GM21360 (cell line): ENCODE measurements at regions not wholly inside any gene's neighbourhood (a gene's known extent, or its start where the extent isn't known, plus 50 kb on each side); places are given as distances from the start of the nearest gene placed in this dataset.

Experiments
- ATAC-seq: cut with Tn5 transposase; IDR thresholded peaks from one replicate; pipeline ENCODE4 v1.9.1; 2021; ENCODE audit warnings: mild to moderate bottlenecking, moderate library complexity; ENCODE audit not compliant: unreplicated experiment

DNA sequence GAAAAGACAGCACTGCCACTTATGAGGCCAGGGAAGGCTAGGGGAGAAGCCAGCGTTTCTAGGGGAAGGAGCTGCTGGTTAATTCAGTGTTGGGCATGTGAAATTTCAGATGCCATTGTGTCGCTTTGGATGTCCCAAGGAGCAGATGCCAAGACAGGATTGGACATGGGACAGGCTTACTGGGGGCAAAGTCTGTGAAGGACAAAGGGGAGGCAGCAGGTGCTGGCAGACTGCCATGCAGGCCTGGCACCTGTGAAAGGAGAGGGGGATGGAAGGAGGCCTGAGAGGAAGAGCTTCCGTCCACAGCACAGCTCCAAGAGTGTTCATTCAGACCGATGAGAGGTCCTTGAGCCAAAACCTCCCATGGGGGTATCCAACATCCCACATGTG lies 255.5 kb upstream of the RPL38 start:
- ATAC-seq: no peak

DNA sequence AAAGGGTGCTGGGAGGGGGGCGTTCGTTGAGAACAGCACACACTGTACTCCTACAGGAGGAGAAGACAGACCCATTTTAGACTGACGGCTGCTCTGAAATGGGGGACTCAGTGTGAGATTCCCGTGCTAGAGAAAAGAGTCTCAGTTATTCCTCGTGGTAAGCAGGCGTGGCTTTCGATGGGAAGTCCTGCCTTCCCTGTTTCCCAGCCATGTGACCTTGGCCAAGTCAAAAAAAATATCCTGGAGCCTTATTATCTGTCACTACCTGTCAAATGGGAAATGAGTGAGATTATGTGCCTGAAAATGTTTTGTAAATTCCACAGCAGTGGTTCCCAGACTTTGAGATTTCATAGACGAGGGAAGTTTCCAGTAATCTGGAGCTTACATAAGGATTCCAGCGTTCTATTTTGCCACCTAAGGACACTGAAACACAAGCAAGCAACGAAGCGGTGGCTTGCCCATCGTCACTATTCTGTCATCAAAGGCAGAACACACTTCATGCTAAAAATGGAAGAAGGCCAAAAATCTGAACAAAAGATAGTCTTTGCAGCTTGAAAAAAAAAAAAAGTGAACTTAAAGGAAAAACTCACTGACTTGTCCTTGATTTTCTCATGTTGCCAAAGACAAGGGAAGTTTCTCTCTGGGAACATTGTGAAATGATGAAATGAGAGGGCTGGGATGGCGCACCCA lies 253.4 kb upstream of the RPL38 start:
- no peak for ATAC-seq

DNA sequence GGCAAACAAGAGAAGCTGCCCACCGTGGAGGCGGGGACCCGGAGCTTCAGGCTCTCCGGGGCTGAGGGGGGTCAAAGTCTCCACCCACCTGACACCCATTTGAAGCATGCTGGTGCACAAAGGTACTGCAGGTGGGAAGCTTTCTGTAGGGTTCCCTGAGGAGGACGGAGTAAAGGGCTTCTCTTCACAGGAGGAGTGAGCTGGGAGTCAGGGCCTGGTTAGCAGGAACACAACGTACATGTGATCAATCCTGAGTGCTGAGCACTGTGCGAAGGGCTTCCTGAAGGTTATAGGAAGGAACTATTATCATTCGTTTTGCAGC lies 252.9 kb upstream of the RPL38 start:
- no peak for ATAC-seq

DNA sequence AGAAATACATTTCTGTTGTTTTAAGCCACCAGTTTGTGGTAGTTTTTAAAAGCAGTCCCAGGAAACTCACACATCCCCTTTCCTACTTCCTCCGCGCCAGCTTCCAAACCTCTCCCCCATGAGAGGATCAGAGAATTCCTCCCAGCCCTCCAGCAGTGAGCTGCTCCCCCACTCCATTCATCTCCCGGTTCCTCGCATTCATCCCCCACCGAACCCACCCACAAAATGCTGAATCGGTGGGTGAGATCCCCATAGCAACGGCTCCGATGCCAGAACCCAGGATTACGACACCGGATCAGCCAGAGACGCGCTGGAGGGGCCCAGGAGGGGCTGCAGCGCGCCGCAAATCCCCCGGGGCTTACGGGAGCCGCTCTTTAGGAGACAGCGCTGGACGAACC lies 251.4 kb upstream of the RPL38 start:
- ATAC-seq: no peak

DNA sequence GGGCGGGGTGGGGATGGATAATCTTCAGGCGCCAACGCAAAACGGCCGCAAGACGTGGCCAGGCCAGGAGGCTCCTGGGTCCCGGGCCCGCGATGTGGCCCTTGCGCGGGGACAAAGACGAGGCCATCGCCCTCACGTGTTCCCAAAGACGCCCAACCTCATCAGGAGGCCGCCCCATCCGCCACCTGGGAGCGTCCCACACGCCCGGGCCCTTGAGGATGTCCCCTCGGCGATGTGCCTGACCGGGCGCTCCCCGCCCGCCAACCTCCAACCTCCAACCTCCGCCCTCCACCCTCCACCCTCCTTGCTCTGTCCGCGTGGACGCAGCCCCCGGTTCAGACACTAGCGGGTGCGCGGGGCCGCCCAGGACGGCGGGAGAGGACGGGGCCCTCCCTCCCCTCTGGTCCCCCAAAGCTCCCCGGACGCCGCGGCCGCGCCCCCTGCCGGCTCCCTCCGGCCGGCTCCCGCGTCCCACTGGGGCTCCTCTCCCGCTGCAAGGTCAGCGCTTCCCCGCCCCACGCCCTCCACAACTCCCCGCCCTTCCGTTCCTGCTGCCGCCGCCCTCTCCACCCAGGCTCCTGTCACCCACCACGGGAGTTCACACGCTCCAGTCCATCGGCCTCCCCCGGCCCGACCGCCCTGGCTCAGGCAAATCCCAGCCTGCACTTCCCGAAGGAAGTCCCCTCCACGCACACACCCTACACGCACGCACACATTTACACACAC lies 250.8 kb upstream of the RPL38 start:
- no peak for ATAC-seq

DNA sequence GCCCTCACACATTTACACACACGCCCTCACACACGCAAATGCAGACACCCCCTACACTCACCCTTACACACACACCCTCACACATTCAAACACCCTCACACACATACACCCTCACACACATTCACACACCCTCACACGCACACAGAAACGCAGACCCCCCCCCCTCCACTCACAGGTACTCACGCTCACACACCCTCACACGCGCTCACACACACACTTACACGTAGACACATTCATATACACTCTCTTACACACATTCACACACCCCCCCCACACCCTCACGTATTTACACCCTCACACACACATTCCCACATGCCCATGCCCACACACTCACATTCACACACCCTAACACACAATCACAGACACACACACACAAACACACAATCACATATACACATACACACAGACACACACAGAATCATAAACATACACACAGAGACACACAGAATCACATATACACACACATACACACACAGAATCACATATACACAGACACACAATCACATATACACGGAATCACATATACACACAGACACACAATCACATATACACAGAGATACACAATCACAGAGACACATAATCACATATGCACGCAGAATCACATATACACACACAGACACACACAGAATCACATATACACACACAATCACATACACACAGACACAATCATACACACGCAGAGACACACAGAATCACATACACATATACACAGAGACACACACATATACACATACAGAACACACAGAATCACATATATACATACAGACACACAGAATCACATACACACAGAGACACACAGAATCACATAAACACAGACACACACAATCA lies 250.1 kb upstream of the RPL38 start:
- ATAC-seq: no peak

DNA sequence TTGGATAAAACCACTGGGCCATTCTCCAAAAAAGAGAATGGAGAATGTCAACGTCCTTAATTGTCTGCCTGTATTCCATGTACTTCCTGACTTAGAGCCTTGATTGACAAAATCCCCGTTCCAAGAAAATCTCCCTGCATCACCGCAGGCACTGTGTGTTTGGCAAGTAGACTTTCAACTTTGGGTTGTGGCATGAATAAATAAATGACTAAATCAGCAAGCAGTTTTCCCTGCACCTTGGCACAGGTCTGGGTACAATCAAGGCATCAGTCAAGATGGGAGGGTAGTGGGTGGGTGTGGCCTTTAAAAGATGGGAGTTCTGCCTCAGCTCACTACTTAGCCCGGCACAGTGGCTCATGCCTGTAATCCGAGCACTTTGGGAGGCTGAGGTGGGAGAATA lies 248.5 kb upstream of the RPL38 start:
- no peak for ATAC-seq

DNA sequence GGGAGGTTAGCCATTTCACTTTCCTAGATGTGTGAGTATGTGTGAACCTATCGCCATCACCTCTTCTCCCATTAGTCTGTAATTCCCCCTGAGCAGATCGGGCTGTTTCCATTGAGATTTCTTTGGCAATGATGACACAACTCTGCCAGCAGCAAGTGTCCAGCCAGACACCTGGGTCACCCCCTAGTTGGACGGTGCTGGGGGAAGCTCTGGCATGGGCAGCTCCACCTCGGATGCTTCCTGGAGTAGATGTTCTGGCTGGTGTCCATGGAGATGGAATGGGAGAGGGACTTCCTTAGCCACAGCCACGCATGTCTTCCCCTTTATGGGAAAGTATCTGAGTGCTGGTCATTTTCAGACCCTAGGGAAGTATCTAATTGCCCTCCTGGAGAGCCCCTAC lies 247.9 kb upstream of the RPL38 start:
- no peak for ATAC-seq

DNA sequence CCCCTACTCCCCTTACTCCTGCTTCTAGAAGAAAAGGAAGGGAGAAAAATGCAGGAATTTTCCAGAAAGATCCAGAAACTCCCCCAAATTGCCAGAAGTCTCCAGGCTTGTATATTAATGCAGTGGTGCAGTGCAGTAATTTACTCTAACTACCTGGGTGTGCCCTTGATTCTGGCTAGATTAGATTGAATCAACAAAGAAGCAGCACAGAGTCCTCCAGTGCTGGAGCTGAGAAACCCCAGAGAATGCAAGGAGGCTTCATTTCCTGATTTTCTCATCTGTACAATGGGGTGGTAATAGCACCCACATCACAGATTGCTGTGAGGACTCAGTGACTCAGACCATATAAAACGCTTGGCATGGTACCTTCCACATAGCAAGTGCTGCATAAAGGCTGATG lies 247.3 kb upstream of the RPL38 start:
- ATAC-seq: no peak

DNA sequence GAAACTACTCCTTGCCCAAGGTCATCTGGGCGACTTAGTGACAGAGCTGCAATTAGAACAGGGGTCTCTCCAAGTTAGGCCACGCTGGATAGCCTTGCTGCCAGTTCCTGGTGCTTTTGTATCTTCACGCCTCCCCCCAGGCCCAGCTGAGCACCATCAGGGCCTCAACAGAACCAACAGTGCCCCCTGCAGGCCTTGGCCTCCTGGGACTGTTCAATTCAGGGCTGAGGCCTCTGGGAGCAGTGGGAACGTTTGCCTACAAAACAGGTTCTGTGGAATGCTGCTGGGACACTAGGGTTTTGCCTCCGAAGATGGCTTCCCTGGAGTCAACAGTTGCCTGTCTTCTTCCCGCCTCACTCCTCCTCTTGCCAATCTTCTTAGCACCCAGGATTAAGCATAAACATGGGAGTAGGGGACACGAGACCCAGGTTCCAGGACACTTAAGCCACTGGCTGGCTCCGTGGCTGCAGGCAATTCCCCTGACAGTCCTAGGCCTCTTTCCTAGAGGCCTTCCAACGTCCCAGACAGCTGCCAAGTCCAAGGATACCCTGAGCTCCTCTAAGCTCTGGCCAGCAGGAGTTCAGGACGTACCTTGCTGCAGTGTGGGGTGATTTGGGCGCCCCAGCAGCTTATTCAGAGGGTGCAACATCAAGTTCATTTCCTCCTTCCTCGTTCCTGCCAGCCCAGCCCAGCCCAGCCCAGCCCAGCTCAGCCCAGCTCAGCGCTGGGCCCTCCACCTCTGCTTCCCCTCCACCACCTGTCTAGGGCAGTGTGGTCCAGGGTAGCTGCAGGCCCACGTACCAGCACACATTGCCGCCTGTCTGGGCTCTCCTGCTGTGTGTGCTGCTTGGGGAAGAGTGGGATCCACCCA lies 246.6 kb upstream of the RPL38 start:
- ATAC-seq: no peak

DNA sequence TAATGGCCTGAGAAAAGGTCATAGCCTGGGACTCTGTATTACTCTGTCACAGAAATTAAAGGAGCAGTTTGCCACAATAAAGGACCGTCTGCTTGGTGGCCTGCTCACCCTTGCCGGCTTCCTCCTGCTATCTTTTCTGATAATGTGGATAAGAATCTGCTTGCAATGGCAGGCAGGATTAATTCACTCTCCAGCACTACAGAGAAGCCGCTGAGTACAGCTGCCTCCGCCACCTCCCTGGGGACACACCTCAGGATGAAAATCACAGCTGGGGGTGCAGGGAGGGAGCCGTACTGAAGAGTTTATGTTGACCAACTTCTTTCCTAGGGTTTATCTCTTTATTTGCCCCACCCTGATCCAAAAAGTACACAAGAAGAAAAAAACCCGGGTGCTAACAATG lies 245.9 kb upstream of the RPL38 start:
- ATAC-seq: no peak

DNA sequence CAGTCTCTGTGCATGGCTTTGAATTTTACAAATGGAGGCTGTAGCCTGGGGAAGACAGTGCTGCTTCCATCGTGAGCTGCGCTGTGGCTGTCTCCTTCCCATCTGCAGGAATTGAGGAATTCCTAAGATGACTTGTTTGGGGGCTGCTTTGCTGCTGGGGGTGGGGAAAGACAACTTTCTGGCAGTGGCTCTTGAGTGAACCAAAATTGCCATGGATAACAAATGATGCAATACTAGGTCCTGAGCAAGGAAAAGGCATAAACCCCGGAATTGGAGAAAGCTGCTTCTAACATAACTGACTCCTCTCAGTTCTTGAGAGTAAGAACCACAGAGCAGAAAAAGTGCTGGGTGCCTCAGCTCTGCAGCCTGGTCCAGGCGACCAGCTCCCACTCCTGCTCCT lies 245.0 kb upstream of the RPL38 start:
- ATAC-seq: no peak

DNA sequence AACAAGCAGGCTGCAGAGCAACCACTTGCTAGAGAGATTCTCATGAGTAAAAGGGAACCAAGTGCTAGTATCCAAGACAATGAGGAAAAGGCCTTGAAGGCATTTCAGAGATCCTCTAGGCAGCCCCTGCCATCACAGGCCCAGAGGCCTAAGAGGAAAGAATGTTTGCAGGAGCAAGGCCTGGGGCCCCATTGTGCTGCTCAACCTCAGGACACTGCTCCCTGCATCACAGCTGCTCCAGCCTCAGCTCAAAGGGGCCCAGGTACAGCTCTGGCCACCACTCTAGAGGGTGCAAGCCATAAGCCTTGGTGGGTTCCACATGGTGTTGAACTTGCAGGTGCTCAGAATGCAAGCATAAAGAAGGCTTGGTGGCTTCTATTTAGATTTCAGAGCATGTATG lies 243.0 kb upstream of the RPL38 start:
- no peak for ATAC-seq

DNA sequence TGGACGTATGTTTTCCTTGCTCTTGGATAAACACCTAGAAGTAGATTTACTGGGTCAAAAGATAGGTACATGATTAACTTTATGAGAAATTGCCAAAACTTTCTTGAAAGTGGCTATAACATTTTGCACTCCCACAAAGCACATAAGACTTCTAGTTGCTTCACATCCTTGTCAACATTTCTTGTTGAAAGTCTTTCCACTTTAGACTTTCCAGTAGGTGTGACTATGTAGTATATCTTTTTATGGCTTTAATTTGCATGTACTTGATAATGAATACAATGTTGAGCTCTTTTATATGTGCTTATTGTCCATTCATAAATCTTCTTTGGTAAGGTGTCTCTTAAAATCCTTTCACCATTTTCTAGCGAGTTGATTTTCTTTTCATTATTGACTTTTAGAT lies 241.2 kb upstream of the RPL38 start:
- no peak for ATAC-seq

DNA sequence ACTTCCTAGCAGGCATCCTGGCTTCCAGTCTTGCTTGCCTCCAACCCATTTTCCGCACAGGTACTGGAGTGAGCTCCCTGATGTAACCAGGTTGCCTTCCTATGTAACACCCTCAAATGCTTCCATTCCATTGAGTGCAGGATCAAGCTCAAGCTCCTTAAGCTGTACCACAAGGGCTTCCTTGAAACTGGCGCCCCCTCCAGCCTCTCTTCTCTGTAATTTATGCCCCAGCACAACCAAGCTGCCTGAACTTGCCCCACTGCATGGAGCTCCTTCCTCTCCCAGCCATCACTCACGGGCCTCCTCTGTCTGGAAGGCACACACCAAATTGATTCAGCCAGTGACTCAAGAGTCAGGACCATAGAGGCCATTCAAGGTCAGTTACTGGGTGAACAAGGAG lies 234.8 kb upstream of the RPL38 start:
- no peak for ATAC-seq

DNA sequence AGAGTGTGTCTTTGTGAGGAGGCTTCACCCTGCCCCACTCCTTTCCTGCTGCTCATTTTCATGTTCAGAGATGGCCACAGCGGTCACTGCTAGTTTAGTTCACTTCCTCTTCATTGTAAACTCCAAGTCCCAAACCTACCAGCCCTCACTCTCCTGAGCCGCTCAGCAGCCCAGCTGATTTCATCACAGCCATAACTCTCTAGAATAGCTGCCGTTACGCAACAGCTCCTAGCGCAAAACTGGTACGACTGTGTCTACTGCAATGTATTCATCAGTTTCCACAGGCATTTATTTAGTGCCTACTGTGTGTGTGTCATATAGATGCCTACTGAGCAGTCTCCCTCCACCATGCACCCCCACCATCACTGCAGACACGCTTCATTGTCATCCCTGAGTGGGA lies 233.5 kb upstream of the RPL38 start:
- no peak for ATAC-seq

DNA sequence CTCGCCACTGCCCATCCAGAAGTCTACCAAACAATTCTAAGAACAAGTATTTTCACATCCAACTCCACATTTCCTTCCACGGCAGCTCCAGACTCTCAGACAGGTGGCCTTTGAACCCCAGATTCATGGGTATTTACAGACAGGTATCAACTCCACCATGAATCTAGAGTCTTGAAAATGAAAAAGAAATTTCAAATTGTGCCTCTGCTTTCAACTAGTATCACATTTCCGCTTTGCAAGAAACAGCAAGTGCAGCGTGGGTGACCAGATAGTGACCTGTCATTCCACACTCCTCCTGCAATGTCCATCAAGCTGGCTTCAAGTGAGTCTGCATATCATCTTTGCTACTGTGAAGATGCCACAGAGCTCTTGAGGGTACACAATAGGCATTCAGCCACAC lies 232.4 kb upstream of the RPL38 start:
- no peak for ATAC-seq

DNA sequence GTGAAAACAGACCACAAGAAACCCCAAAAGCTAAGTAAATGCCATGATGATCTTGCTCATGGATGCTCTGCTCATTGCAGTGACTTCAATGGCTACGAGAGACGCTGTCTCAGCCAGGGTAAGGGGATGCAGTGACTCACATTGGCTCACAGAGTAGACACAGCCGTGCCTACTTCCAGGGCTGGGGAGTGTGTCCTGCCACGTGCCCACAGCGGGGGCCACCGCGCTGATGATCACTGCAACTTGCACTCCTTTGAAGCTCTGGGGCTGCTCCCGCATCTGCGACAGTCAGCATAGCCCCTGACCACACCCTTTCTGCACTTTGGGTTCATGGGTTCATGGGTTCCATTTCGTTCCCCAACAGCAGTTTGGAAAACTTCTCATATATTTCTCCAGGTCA lies 231.4 kb upstream of the RPL38 start:
- ATAC-seq: no peak

DNA sequence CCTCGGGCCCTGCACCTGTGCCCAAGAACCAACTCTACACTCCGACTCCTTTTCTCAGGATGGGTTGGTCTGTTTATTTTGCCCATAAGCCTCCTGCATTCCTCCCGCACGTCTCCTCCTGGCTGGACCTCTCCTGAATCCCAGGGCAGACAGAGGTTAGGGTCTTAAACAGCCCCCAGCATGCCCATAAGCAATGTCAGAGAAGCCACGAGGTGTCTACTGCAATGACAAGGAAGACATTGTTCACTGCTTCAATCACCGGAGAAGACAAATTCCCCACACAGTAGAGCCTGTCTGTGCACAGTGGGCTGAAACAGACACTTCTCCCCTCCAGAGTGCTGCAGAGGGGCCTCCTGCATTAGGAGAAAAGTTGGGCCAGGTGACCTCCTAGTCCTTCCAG lies 230.6 kb upstream of the RPL38 start:
- ATAC-seq: no peak

DNA sequence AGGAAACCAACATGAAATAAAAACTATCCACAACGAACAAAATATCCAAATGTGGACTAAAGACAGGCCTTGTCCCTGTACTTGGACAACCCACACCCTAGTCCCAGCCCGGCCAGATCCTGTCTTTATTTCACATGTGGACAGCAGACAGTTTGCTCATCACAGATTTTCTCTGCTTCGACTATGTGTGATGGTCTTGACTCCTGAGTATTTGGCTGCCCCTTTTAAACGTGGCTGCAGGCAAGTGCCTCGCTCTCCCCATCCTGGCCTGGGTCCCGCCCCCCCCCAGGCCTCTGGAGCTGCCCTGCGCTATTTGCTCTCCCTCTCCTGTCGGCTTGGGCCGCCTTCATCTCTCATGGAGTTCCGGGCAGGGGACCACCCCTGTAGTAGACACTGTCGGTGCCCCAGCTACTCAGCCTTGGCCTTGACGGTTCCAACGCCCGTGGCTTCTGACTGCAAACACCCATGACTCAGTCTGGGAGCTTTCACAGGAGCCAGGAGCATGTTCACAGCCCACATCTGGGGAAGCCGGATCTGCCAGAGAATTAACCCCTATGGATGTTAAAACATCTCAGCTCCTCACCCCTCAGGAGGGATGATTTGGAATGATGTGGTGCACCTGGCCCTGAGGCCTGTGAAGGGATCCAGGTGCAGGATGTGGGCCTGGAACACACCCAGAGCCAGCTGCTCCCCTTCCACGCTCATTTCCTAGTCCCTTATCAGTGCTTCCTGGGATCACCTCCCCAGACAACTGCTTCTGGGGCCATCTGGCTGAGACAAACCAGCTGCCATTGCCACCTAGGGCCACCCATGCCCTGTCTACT lies 229.7 kb upstream of the RPL38 start:
- no peak for ATAC-seq
